ENCODE measurements at regions not wholly inside any gene's neighbourhood (a gene's known extent, or its start where the extent isn't known, plus 50 kb on each side); places are given as distances from the start of the nearest gene placed in this dataset.

DNA sequence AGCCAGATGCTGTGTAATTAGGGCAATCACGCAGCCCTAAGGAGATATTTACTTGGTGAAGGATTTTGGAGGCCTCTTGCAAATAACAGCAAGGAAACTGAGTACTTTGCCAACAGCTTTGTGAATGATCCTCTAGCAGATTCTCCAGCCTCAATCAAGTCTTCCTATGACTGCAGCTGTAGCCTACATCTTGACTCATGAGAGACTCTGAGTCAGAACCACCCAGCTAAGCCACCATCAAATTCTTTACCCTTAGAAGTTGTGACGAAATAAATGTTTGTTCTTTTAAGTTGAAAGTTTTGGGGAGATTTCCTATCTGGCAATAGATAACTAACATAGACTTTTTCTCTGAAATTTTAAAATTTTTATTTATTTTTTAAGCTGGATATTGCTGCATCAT is 237.6 kb upstream of the CCNH start:
- TF ChIP-seq TAF1 (IDR thresholded peaks at IDR 0.05; ENCODE audit: borderline replicate concordance, insufficient read depth, low read length) (no peak), POLR2AphosphoS5 (IDR thresholded peaks at IDR 0.05; ENCODE audit: low read depth, low read length) (no peak), SIN3A (IDR thresholded peaks at IDR 0.05; ENCODE audit: borderline replicate concordance, insufficient read depth, low read length) (no peak)
- TF ChIP-seq, protein P1, sequence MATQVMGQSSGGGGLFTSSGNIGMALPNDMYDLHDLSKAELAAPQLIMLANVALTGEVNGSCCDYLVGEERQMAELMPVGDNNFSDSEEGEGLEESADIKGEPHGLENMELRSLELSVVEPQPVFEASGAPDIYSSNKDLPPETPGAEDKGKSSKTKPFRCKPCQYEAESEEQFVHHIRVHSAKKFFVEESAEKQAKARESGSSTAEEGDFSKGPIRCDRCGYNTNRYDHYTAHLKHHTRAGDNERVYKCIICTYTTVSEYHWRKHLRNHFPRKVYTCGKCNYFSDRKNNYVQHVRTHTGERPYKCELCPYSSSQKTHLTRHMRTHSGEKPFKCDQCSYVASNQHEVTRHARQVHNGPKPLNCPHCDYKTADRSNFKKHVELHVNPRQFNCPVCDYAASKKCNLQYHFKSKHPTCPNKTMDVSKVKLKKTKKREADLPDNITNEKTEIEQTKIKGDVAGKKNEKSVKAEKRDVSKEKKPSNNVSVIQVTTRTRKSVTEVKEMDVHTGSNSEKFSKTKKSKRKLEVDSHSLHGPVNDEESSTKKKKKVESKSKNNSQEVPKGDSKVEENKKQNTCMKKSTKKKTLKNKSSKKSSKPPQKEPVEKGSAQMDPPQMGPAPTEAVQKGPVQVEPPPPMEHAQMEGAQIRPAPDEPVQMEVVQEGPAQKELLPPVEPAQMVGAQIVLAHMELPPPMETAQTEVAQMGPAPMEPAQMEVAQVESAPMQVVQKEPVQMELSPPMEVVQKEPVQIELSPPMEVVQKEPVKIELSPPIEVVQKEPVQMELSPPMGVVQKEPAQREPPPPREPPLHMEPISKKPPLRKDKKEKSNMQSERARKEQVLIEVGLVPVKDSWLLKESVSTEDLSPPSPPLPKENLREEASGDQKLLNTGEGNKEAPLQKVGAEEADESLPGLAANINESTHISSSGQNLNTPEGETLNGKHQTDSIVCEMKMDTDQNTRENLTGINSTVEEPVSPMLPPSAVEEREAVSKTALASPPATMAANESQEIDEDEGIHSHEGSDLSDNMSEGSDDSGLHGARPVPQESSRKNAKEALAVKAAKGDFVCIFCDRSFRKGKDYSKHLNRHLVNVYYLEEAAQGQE (IDR thresholded peaks at IDR 0.05; ENCODE audit: insufficient read depth in 1 of 2, low read depth in 2 of 2, low read length in 2 of 2): no peak
